Immature natural killer cell (primary cell): ENCODE measurements at regions not wholly inside any gene's neighbourhood (a gene's known extent, or its start where the extent isn't known, plus 50 kb on each side); places are given as distances from the start of the nearest gene placed in this dataset.
"Not testable (repeated sequence)": the region's sequence is repeated elsewhere in the genome, so short reads cannot be mapped to it uniquely, and the experiment has no call there.

Experiments
- DNase-seq, 3 donors: peaks; one replicate each; pipeline ENCODE4 v3.0.0; 2022; ENCODE audit warnings: mixed read lengths in 1 of 3
- H3K27ac Mint-ChIP-seq, 6 donors: one replicate each; pipeline ENCODE4 v1.8.0; 2020; ENCODE audit warnings: mixed read lengths in 6 of 6, mild to moderate bottlenecking in 5 of 6, inconsistent platforms in 4 of 6, moderate library complexity in 3 of 6
- H3K27me3 Mint-ChIP-seq, 3 donors: one replicate each; pipeline ENCODE4 v1.8.0; 2020 to 2021; ENCODE audit warnings: low read depth in 3 of 3, mild to moderate bottlenecking in 3 of 3, mixed read lengths in 3 of 3, moderate library complexity in 3 of 3, inconsistent platforms in 1 of 3
- H3K36me3 Mint-ChIP-seq, 3 donors: one replicate each; pipeline ENCODE4 v1.8.0; 2020; ENCODE audit warnings: mixed read lengths in 3 of 3, inconsistent platforms in 2 of 3, mild to moderate bottlenecking in 2 of 3
- H3K4me1 Mint-ChIP-seq, 2 donors: one replicate each; pipeline ENCODE4 v1.8.0; 2020; ENCODE audit warnings: inconsistent platforms in 2 of 2, mild to moderate bottlenecking in 2 of 2, mixed read lengths in 2 of 2, moderate library complexity in 1 of 2
- H3K4me3 Mint-ChIP-seq, 5 donors: one replicate each; pipeline ENCODE4 v1.8.0; 2020; ENCODE audit warnings: mild to moderate bottlenecking in 5 of 5, mixed read lengths in 5 of 5, inconsistent platforms in 3 of 5, moderate library complexity in 3 of 5
- H3K9me3 Mint-ChIP-seq, 6 donors: one replicate each; pipeline ENCODE4 v1.8.0; 2020; ENCODE audit warnings: mild to moderate bottlenecking in 6 of 6, mixed read lengths in 6 of 6, inconsistent platforms in 4 of 6, moderate library complexity in 3 of 6

- H3K9me3 Mint-ChIP-seq = peaks cover 0 to 8% (median 5%) of the 10 kb centered on the region in 6 donors
- peaks cover 0 to 5% (median 0%) of the 10 kb centered on the region in 3 donors for H3K36me3 Mint-ChIP-seq
- no peak for DNase-seq
- no peak overlapping the region for H3K27ac Mint-ChIP-seq
- no peak overlapping the region for H3K4me3 Mint-ChIP-seq
- no peaks in the 10 kb centered on the region for H3K4me1 Mint-ChIP-seq
- peaks cover 3 to 16% (median 14%) of the 10 kb centered on the region in 3 donors for H3K27me3 Mint-ChIP-seq
Measured at GRCh38 chr15:79635897-79636561, 203.9 kb downstream of the MINAR1 start.

- no peak for DNase-seq
- Mint-ChIP-seq H3K9me3 (peaks cover 0 to 2% (median under 1%) of the 10 kb centered on the region in 6 donors), H3K4me3 (no peak overlapping the region), H3K27ac (no peak overlapping the region), H3K4me1 (no peaks in the 10 kb centered on the region), H3K27me3 (peaks cover 3 to 18% (median 3%) of the 10 kb centered on the region in 3 donors), H3K36me3 (no peaks in the 10 kb centered on the region)
Measured at GRCh38 chr15:79640206-79640605, 208.1 kb downstream of the MINAR1 start.

- H3K4me3 Mint-ChIP-seq = no peak overlapping the region
- no peak for DNase-seq
- peaks cover 0 to 9% (median 5%) of the 10 kb centered on the region in 3 donors for H3K27me3 Mint-ChIP-seq
- no peaks in the 10 kb centered on the region for H3K4me1 Mint-ChIP-seq
- peaks cover 0 to 2% (median under 1%) of the 10 kb centered on the region in 6 donors for H3K9me3 Mint-ChIP-seq
- no peak overlapping the region for H3K27ac Mint-ChIP-seq
- no peaks in the 10 kb centered on the region for H3K36me3 Mint-ChIP-seq
Measured at GRCh38 chr15:79641841-79642240, 209.7 kb downstream of the MINAR1 start.

- no peaks in the 10 kb centered on the region for H3K4me1 Mint-ChIP-seq
- H3K9me3 Mint-ChIP-seq = peaks cover 0 to 2% (median under 1%) of the 10 kb centered on the region in 6 donors
- DNase-seq = no peak
- no peaks in the 10 kb centered on the region for H3K36me3 Mint-ChIP-seq
- H3K27ac Mint-ChIP-seq = no peak overlapping the region
- peaks cover 0 to 9% (median 5%) of the 10 kb centered on the region in 3 donors for H3K27me3 Mint-ChIP-seq
- no peak overlapping the region for H3K4me3 Mint-ChIP-seq
Measured at GRCh38 chr15:79643393-79643792, 211.3 kb downstream of the MINAR1 start.

- Mint-ChIP-seq H3K4me1 (no peaks in the 10 kb centered on the region), H3K27me3 (peaks cover 0 to 9% (median 5%) of the 10 kb centered on the region in 3 donors), H3K9me3 (peaks cover 0 to 2% (median under 1%) of the 10 kb centered on the region in 6 donors), H3K4me3 (no peak overlapping the region), H3K36me3 (no peaks in the 10 kb centered on the region), H3K27ac (no peak overlapping the region)
- DNase-seq = no peak
Measured at GRCh38 chr15:79644091-79644490, 212.0 kb downstream of the MINAR1 start.

- DNase-seq, H3K27ac Mint-ChIP-seq, H3K9me3 Mint-ChIP-seq, H3K36me3 Mint-ChIP-seq, H3K4me3 Mint-ChIP-seq, H3K4me1 Mint-ChIP-seq: not testable (repeated sequence)
- H3K27me3 Mint-ChIP-seq = peaks cover 0 to 14% (median 2%) of the 10 kb centered on the region in 3 donors
Measured at GRCh38 chr15:79652972-79653371, 220.8 kb downstream of the MINAR1 start.

GRCh38 chr15:79653533-79653932, 221.4 kb downstream of the MINAR1 start:
- peaks cover 0 to 4% (median 0%) of the 10 kb centered on the region in 6 donors for H3K9me3 Mint-ChIP-seq
- no peak overlapping the region for H3K27ac Mint-ChIP-seq
- no peaks in the 10 kb centered on the region for H3K4me1 Mint-ChIP-seq
- no peaks in the 10 kb centered on the region for H3K36me3 Mint-ChIP-seq
- H3K4me3 Mint-ChIP-seq = no peak overlapping the region
- DNase-seq = no peak
- H3K27me3 Mint-ChIP-seq = peaks cover 0 to 14% (median 3%) of the 10 kb centered on the region in 3 donors

- no peak for DNase-seq
- Mint-ChIP-seq H3K27me3 (peaks cover 0 to 14% (median 3%) of the 10 kb centered on the region in 3 donors), H3K27ac (no peak overlapping the region)
Measured at GRCh38 chr15:79656151-79657000, 224.2 kb downstream of the MINAR1 start.

GRCh38 chr15:79657722-79658121, 225.6 kb downstream of the MINAR1 start:
- no peak for DNase-seq
- Mint-ChIP-seq H3K27ac (no peak overlapping the region), H3K36me3 (no peaks in the 10 kb centered on the region), H3K9me3 (peaks cover 0 to 2% (median 0%) of the 10 kb centered on the region in 6 donors), H3K4me1 (no peaks in the 10 kb centered on the region), H3K27me3 (peaks cover 3 to 16% (median 4%) of the 10 kb centered on the region in 3 donors), H3K4me3 (no peak overlapping the region)

More at GRCh38 chr15:79656151-79657000, 224.2 kb downstream of the MINAR1 start:
- no peaks in the 10 kb centered on the region for H3K4me1 Mint-ChIP-seq
- no peaks in the 10 kb centered on the region for H3K36me3 Mint-ChIP-seq
- no peak overlapping the region for H3K4me3 Mint-ChIP-seq
- H3K9me3 Mint-ChIP-seq = peaks cover 0 to 4% (median 0%) of the 10 kb centered on the region in 6 donors

GRCh38 chr15:79659691-79660090, 227.6 kb downstream of the MINAR1 start:
- Mint-ChIP-seq H3K27me3 (peaks cover 2 to 11% (median 5%) of the 10 kb centered on the region in 3 donors), H3K4me1 (no peaks in the 10 kb centered on the region), H3K36me3 (no peaks in the 10 kb centered on the region), H3K9me3 (peaks cover 0 to 2% (median 0%) of the 10 kb centered on the region in 6 donors), H3K4me3 (no peak overlapping the region), H3K27ac (no peak overlapping the region)
- no peak for DNase-seq

- Mint-ChIP-seq H3K4me1 (no peaks in the 10 kb centered on the region), H3K9me3 (no peaks in the 10 kb centered on the region), H3K27me3 (peaks cover 2 to 10% (median 5%) of the 10 kb centered on the region in 3 donors), H3K27ac (no peak overlapping the region), H3K36me3 (no peaks in the 10 kb centered on the region), H3K4me3 (no peak overlapping the region)
- no peak for DNase-seq
Measured at GRCh38 chr15:79661411-79661810, 229.3 kb downstream of the MINAR1 start.

GRCh38 chr15:79673416-79674123, 223.2 kb downstream of the MTHFS start:
- no peaks in the 10 kb centered on the region for H3K36me3 Mint-ChIP-seq
- peaks cover 0 to 4% (median 0%) of the 10 kb centered on the region in 6 donors for H3K9me3 Mint-ChIP-seq
- no peak for DNase-seq
- no peaks in the 10 kb centered on the region for H3K4me1 Mint-ChIP-seq
- peaks cover 0 to 8% (median 5%) of the 10 kb centered on the region in 3 donors for H3K27me3 Mint-ChIP-seq
- H3K27ac Mint-ChIP-seq = no peak overlapping the region
- H3K4me3 Mint-ChIP-seq = no peak overlapping the region

GRCh38 chr15:79674124-79674465, 222.7 kb downstream of the MTHFS start:
- no peak overlapping the region for H3K4me3 Mint-ChIP-seq
- H3K9me3 Mint-ChIP-seq = peaks cover 0 to 4% (median 0%) of the 10 kb centered on the region in 6 donors
- no peaks in the 10 kb centered on the region for H3K36me3 Mint-ChIP-seq
- DNase-seq = no peak
- no peaks in the 10 kb centered on the region for H3K4me1 Mint-ChIP-seq
- H3K27ac Mint-ChIP-seq = no peak overlapping the region
- peaks cover 0 to 8% (median 5%) of the 10 kb centered on the region in 3 donors for H3K27me3 Mint-ChIP-seq

GRCh38 chr15:79675982-79676381, 220.8 kb downstream of the MTHFS start:
- Mint-ChIP-seq H3K27ac (no peak overlapping the region), H3K9me3 (peaks cover 0 to 4% (median 0%) of the 10 kb centered on the region in 6 donors), H3K4me1 (no peaks in the 10 kb centered on the region), H3K27me3 (peaks cover 0 to 5% (median 2%) of the 10 kb centered on the region in 3 donors), H3K36me3 (no peaks in the 10 kb centered on the region), H3K4me3 (no peak overlapping the region)
- no peak for DNase-seq
